Body of pancreas (tissue), 4 donors: ENCODE measurements at regions not wholly inside any gene's neighbourhood (a gene's known extent, or its start where the extent isn't known, plus 50 kb on each side); places are given as distances from the start of the nearest gene placed in this dataset.

ENCODE experiments used
- POLR2A ChIP-seq, 3 donors: fragments of 450-650 bp; IDR thresholded peaks; one replicate each; pipeline ENCODE4 v1.6.1; 2016; ENCODE audit warnings: antibody characterized with exemption in 3 of 3, mild to moderate bottlenecking in 2 of 3
- TF ChIP-seq, protein P1 (sequence below), 7 experiments: fragments of 450-650 bp in 4 of 7; fragments of 200-600 bp in 3 of 7; sonication (generic) in 3 of 7; IDR thresholded peaks; one replicate each; pipeline ENCODE4 v1.5.1; 2016 to 2019; ENCODE audit warnings: antibody characterized with exemption in 7 of 7

DNA sequence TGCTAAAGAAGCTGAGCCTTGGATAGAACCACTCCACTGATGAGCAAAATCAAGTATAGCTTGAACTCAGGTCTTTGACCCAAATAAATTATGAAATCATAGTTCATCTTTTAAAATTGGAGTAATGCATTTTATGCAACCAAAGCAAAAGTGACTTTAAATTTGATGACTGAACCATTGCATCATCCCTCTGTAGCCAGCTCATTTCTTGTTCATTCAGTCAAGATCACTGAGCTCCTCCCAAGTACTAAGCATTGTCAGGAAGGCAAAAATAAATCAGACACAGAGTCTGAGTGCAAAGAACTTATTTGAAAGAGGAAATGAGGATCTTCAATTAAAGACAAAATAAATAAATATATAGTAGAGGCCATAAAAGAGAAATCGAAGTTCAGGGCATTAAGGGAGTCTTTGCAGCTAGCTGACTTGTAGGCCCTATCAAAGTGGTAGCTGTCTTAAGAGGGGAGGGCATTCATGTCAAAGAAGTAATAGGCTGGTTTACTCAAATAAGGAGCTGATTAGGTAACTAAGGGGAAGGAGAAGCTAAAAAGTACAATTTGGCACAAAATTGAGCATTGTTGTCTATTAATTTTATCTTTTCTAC, 411.8 kb downstream of the MTX2 start:
- TF ChIP-seq, protein P1, sequence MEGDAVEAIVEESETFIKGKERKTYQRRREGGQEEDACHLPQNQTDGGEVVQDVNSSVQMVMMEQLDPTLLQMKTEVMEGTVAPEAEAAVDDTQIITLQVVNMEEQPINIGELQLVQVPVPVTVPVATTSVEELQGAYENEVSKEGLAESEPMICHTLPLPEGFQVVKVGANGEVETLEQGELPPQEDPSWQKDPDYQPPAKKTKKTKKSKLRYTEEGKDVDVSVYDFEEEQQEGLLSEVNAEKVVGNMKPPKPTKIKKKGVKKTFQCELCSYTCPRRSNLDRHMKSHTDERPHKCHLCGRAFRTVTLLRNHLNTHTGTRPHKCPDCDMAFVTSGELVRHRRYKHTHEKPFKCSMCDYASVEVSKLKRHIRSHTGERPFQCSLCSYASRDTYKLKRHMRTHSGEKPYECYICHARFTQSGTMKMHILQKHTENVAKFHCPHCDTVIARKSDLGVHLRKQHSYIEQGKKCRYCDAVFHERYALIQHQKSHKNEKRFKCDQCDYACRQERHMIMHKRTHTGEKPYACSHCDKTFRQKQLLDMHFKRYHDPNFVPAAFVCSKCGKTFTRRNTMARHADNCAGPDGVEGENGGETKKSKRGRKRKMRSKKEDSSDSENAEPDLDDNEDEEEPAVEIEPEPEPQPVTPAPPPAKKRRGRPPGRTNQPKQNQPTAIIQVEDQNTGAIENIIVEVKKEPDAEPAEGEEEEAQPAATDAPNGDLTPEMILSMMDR (IDR thresholded peaks at IDR 0.05), result no peak
- no peak for TF ChIP-seq POLR2A (IDR thresholded peaks at IDR 0.05)
